Brain microvascular endothelial cell (primary cell): ENCODE measurements at regions not wholly inside any gene's neighbourhood (a gene's known extent, or its start where the extent isn't known, plus 50 kb on each side); places are given as distances from the start of the nearest gene placed in this dataset.

Experiments
- DNase-seq: peaks from one replicate; pipeline ENCODE4 v3.0.0-alpha.2; 2020
- H3K27ac ChIP-seq: fragments of 250-450 bp; sonication (Bioruptor Pico); 2 replicates; pipeline ENCODE4 v1.5.1; 2020; ENCODE audit warnings: mild to moderate bottlenecking, moderate library complexity
- H3K27me3 ChIP-seq: fragments of 250-450 bp; sonication (Bioruptor Pico); replicated peaks from 2 replicates; pipeline ENCODE4 v1.5.1; 2020; ENCODE audit warnings: mild to moderate bottlenecking
- H3K36me3 ChIP-seq: fragments of 250-450 bp; sonication (Bioruptor Pico); replicated peaks from 2 replicates; pipeline ENCODE4 v1.5.1; 2020; ENCODE audit warnings: mild to moderate bottlenecking
- H3K4me3 ChIP-seq: 2 replicates; pipeline ENCODE4 v1.5.1; 2011; ENCODE audit warnings: low read depth, mild to moderate bottlenecking, control low read depth, low read length, moderate library complexity
- CTCF ChIP-seq: IDR thresholded peaks from 2 replicates; pipeline ENCODE4 v1.5.1; 2011; ENCODE audit warnings: low read depth, mild to moderate bottlenecking, moderate library complexity, low read length, control low read depth, inconsistent platforms; ENCODE audit errors: missing control alignments
- in situ Hi-C: cut with HindIII; loops from 2 replicates; pipeline ENCODE4 v1.10.0; 2017; ENCODE audit warnings: low sequenced_read_pairs, low pct_ligation_motif_present

GRCh38 chr7:8921807-8922206 is 488.4 kb downstream of the NXPH1 start:
- no peak overlapping the region for H3K27ac ChIP-seq
- H3K27me3 ChIP-seq: no peaks in the 10 kb centered on the region
- H3K36me3 ChIP-seq: no peaks in the 10 kb centered on the region
- in situ Hi-C loops: no loop called here
- no peak overlapping the region for H3K4me3 ChIP-seq
- no peak for DNase-seq
- no peak for TF ChIP-seq CTCF

GRCh38 chr7:8922726-8923125 is 489.3 kb downstream of the NXPH1 start:
- no peak overlapping the region for H3K27ac ChIP-seq
- no peak overlapping the region for H3K4me3 ChIP-seq
- DNase-seq: no peak
- no peaks in the 10 kb centered on the region for H3K36me3 ChIP-seq
- no peak for TF ChIP-seq CTCF
- H3K27me3 ChIP-seq: no peaks in the 10 kb centered on the region
- in situ Hi-C loops: no loop called here

GRCh38 chr7:8923164-8923806 is 489.9 kb downstream of the NXPH1 start:
- no peak overlapping the region for H3K4me3 ChIP-seq
- H3K27me3 ChIP-seq: no peaks in the 10 kb centered on the region
- in situ Hi-C loops: no loop called here
- DNase-seq: no peak
- H3K27ac ChIP-seq: no peak overlapping the region
- no peak for TF ChIP-seq CTCF
- no peaks in the 10 kb centered on the region for H3K36me3 ChIP-seq

GRCh38 chr7:8931906-8932646 is 498.7 kb downstream of the NXPH1 start:
- no peaks in the 10 kb centered on the region for H3K36me3 ChIP-seq
- no peak for DNase-seq
- H3K27me3 ChIP-seq: no peaks in the 10 kb centered on the region
- no peak overlapping the region for H3K27ac ChIP-seq
- in situ Hi-C loops: no loop called here
- no peak overlapping the region for H3K4me3 ChIP-seq
- no peak for TF ChIP-seq CTCF

GRCh38 chr7:8932751-8933150 is 499.3 kb downstream of the NXPH1 start:
- H3K4me3 ChIP-seq: no peak overlapping the region
- TF ChIP-seq CTCF: no peak

GRCh38 chr7:8937204-8937603 is 503.8 kb downstream of the NXPH1 start:
- Histone ChIP-seq H3K36me3 (no peaks in the 10 kb centered on the region), H3K27me3 (no peaks in the 10 kb centered on the region), H3K27ac (no peak overlapping the region), H3K4me3 (no peak overlapping the region)
- TF ChIP-seq CTCF: no peak
- DNase-seq: no peak
- in situ Hi-C loops: no loop called here

More at GRCh38 chr7:8932751-8933150, 499.3 kb downstream of the NXPH1 start:
- H3K36me3 ChIP-seq: no peaks in the 10 kb centered on the region
- H3K27me3 ChIP-seq: no peaks in the 10 kb centered on the region
- in situ Hi-C loops: no loop called here
- DNase-seq: no peak
- H3K27ac ChIP-seq: no peak overlapping the region
